Activated CD4-positive, alpha-beta T cell treated with anti-CD3 and anti-CD28 coated beads, Interleukin-2, amount 10 ng/mL, durations not matched to agents 7 days and 5 days (primary cell): ENCODE measurements at regions not wholly inside any gene's neighbourhood (a gene's known extent, or its start where the extent isn't known, plus 50 kb on each side); places are given as distances from the start of the nearest gene placed in this dataset.

ENCODE experiments used
- CTCF ChIA-PET: fragments of 350-600 bp; sonication (Branson Sonifier 250); formaldehyde crosslinking; loops from one replicate; lab custom pipeline; 2021; ENCODE audit warnings: antibody characterized with exemption; lab: Charles Lee
- POLR2A ChIA-PET: fragments of 350-600 bp; sonication (Branson Sonifier 250); formaldehyde crosslinking; loops from one replicate; lab custom pipeline; 2021; ENCODE audit warnings: antibody characterized with exemption; lab: Charles Lee
- DNase-seq: peaks from one replicate; pipeline ENCODE4 v3.0.0-alpha.2; 2020
- H3K27ac Mint-ChIP-seq: one replicate; pipeline ENCODE4 v1.8.0; 2021; ENCODE audit warnings: mild to moderate bottlenecking, moderate library complexity, mixed read lengths
- H3K27me3 Mint-ChIP-seq: one replicate; pipeline ENCODE4 v1.8.0; 2021; ENCODE audit warnings: mixed read lengths
- H3K36me3 Mint-ChIP-seq: one replicate; pipeline ENCODE4 v1.8.0; 2021; ENCODE audit warnings: low read depth, mixed read lengths
- H3K4me1 Mint-ChIP-seq: one replicate; pipeline ENCODE4 v1.8.0; 2021; ENCODE audit warnings: mixed read lengths
- H3K4me3 Mint-ChIP-seq: one replicate; pipeline ENCODE4 v1.8.0; 2021; ENCODE audit warnings: mild to moderate bottlenecking, moderate library complexity, mixed read lengths
- H3K9me3 Mint-ChIP-seq: one replicate; pipeline ENCODE4 v1.8.0; 2021; ENCODE audit warnings: mixed read lengths

DNA sequence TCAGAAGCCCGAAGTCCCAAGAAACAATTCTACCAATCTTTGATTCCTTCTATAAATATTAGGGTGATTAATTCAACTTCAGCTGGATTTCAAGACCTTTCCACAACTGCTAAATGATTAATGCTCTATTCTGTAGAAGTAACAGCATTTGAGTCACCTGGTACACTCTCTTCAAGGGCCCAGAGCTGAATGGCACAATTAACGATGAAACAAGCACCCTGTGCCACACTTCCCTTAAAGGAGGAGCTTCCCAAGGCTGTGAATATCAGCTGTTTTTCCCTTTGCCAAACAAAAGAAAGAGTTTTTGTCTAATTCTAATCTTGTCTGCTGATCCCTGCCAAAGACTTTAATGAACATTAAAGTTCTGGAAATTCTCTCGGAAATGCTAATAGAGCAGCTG lies 56.0 kb downstream of the BOD1L2 start:
- H3K36me3 Mint-ChIP-seq = no peaks in the 10 kb centered on the region
- no peaks in the 10 kb centered on the region for H3K4me1 Mint-ChIP-seq
- no peak for DNase-seq
- peaks cover 6% of the 10 kb centered on the region for H3K27me3 Mint-ChIP-seq
- H3K4me3 Mint-ChIP-seq = no peak overlapping the region
- no peak overlapping the region for H3K27ac Mint-ChIP-seq
- CTCF ChIA-PET = no interaction called here
- POLR2A ChIA-PET = no interaction called here
- no peaks in the 10 kb centered on the region for H3K9me3 Mint-ChIP-seq

DNA sequence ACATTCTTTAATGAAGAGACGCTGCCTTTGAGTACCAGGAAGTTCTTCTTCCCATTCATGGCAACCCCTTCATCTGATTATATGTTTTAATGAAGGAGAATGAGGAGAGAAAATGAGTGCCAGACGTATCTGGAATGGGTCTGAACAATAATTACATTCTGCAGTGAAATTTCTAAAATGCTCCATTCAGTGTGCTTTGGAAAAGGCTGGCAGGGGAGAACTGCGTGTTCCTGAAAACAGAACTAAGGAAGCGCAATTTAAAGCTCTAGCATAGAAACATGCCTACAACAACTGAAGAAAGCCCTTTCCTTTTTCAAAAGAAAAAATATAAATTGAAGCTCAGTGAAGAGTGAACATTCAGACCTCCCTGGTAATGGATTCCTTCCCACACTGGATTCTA lies 58.8 kb downstream of the BOD1L2 start:
- H3K27me3 Mint-ChIP-seq = peaks cover 20% of the 10 kb centered on the region
- H3K4me3 Mint-ChIP-seq = no peak overlapping the region
- ChIA-PET POLR2A (no interaction called here), CTCF (no interaction called here)
- no peaks in the 10 kb centered on the region for H3K9me3 Mint-ChIP-seq
- no peaks in the 10 kb centered on the region for H3K36me3 Mint-ChIP-seq
- DNase-seq = no peak
- H3K27ac Mint-ChIP-seq = no peak overlapping the region
- H3K4me1 Mint-ChIP-seq = peaks cover 10% of the 10 kb centered on the region

DNA sequence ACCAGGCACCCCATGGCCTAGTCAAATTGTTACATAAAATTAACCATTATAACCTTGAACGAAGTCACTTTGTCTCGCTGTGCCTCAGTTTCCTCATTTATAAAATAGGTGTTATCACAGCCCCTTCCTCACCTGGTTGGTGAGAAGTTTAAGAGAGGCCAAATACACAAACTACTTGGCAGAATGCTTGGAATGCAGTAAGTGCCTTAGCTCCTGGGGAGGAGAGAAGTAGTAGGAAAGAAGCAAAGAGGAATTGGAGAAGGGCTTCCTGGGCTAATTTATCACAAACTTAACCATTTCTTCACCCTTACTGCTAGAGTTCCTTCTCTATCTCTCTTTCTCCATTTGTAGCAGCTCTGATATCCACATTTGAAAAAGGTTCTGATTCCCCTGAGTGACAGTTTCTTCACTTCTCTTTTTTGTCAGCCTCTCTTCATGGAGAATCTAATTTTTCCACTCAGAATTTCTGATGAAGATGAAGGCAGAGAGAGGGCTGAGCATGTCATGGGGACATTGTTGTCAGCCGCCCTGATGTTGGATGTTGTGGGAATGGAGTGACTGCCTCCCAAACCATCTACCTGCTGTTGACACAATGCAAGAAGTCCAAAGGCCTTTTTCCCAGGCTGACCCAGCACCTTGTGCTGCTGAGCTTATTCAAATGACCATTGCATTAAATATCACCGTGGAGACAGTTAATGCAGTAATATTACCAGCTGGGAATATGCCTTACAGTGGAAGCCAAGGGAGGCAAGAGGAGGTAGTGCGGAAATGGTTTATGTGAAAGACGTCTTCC lies 60.4 kb downstream of the BOD1L2 start:
- ChIA-PET POLR2A (no interaction called here), CTCF (no interaction called here)
- Mint-ChIP-seq H3K27ac (no peak overlapping the region), H3K27me3 (peaks cover 30% of the 10 kb centered on the region), H3K36me3 (no peaks in the 10 kb centered on the region), H3K9me3 (no peaks in the 10 kb centered on the region), H3K4me3 (no peak overlapping the region), H3K4me1 (peaks cover 10% of the 10 kb centered on the region)
- no peak for DNase-seq

DNA sequence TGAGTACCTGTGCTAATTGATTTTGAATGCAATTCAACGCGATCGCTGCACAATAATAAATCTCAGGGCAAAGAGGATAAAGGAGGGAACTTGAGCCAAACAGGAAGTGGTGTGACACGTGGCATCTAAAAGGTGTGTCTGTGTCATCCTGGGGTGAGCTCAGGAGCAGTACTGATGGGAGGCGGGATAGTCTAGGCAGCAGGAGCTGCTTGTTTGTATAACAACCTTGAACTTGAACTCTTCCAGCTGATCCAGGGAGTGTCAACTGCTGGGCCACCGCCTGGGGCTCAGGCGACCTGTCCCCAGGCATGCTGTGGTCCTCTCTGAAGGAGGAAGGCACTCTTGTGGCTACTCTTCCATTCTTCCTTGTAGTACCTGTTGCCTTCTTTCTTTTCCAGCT lies 61.2 kb downstream of the BOD1L2 start:
- H3K4me3 Mint-ChIP-seq = no peak overlapping the region
- no peak for DNase-seq
- ChIA-PET CTCF (no interaction called here), POLR2A (no interaction called here)
- no peaks in the 10 kb centered on the region for H3K9me3 Mint-ChIP-seq
- peaks cover 30% of the 10 kb centered on the region for H3K27me3 Mint-ChIP-seq
- no peaks in the 10 kb centered on the region for H3K36me3 Mint-ChIP-seq
- H3K4me1 Mint-ChIP-seq = peaks cover 10% of the 10 kb centered on the region
- no peak overlapping the region for H3K27ac Mint-ChIP-seq

DNA sequence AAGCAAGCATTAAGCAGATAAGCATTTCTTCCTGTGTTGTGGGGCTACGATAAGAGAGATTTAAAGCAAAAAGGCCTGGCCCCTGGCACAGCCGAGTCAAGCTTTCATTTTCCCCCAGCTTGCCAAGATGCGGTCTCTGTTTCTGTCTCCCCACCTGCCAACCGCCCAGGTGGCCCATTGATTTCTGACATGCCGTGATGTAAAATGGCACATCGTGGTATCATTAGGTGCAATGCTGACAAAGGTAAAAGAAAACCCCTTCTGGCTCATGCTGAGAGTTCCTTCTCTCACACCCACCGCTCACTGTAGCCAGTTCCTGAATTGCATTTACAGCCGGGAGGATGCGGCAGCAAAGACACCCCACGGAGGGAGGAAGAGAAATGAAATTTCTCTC lies 62.8 kb downstream of the BOD1L2 start:
- CTCF ChIA-PET = no interaction called here
- POLR2A ChIA-PET = no interaction called here
- Mint-ChIP-seq H3K4me3 (peak overlapping the region; percentile 59), H3K27me3 (peaks cover 30% of the 10 kb centered on the region), H3K36me3 (no peaks in the 10 kb centered on the region), H3K9me3 (no peaks in the 10 kb centered on the region), H3K4me1 (peaks cover 10% of the 10 kb centered on the region), H3K27ac (no peak overlapping the region)
- no peak for DNase-seq

DNA sequence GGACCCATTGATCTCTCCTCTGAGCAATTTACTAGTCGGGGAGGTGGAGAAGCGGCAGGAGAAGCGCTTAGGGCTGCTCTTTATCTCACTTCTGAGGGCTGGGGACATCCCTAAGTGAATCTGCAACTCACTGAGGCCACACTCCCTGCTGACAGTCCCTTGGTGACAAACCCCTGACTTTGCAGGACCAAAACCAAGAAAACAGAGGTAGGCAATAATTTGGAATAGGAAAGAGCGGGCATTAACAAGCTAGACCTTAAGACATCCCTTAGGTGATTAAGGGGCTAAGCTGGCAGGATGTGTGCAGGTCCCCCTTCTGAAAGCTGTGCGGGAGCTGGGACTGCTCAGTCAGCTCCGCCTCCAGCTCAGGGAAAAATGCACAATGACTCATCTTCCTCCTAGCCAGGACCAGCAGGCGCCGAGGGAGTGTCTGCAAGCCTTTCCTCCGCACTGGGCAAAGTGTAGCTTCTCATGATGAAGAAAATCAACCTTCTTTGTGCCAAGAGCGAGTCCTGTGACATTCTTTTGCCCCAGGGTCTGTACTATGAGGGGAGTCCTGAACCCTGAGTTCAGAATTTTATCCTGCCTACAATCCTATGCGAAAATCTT lies 63.3 kb downstream of the BOD1L2 start:
- CTCF ChIA-PET = no interaction called here
- H3K27me3 Mint-ChIP-seq = peaks cover 28% of the 10 kb centered on the region
- H3K9me3 Mint-ChIP-seq = no peaks in the 10 kb centered on the region
- H3K36me3 Mint-ChIP-seq = no peaks in the 10 kb centered on the region
- peaks cover 10% of the 10 kb centered on the region for H3K4me1 Mint-ChIP-seq
- DNase-seq = no peak
- no peak overlapping the region for H3K27ac Mint-ChIP-seq
- H3K4me3 Mint-ChIP-seq = peak overlapping the region; percentile 59
- POLR2A ChIA-PET = no interaction called here

DNA sequence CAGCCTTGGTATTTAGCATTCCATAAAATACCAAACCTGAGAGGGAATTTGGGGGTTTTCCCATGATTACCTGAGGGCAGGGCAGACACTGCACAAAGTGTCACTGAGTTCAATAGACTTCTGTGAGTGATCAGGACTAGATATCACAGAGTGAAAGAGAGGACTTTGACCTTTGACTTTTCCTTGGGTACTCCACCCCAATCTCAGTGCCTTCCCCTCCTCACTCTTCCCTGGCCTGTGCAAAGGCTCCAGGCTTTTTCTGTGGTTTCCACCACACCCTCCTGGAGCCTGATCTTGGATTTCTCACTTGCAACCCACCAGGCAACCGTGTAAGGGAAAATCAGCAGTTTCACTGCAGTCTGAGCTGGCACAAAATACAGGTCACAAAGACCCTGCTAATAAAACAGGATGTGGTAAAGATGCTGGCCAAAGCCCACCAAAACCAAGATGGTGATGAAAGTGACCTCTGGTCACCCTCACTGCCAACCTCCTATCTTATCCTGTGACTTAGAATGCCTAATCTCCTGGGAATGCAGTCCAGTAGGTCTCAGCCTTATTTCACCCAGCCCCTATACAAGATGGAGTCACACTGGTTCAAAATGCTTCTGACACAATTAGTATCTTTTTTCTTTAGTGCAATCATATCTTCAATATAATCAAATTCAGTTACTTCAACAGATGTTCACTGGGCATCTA lies 64.0 kb downstream of the BOD1L2 start:
- Mint-ChIP-seq H3K36me3 (no peaks in the 10 kb centered on the region), H3K9me3 (no peaks in the 10 kb centered on the region), H3K4me3 (no peak overlapping the region), H3K27ac (no peak overlapping the region), H3K27me3 (peaks cover 28% of the 10 kb centered on the region), H3K4me1 (peaks cover 10% of the 10 kb centered on the region)
- no peak for DNase-seq
- CTCF ChIA-PET = no interaction called here
- POLR2A ChIA-PET = no interaction called here

DNA sequence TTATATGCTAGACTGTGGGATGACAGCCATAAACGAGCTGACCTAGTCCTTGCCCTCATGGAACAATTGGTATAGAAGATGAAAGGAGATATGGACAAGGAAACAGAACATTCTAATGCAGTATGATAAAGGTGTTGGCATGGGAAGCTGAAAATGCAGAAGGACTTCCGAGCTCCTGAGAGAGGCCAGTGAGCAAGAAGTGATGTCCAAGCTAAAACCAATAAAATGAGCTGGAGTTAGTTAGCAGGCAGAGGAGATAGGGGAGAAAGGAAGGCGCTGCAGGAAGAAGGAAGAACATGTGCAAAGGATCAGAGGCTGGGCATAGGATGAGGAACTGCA lies 64.5 kb downstream of the BOD1L2 start:
- CTCF ChIA-PET = no interaction called here
- Mint-ChIP-seq H3K27ac (no peak overlapping the region), H3K27me3 (peaks cover 29% of the 10 kb centered on the region)

DNA sequence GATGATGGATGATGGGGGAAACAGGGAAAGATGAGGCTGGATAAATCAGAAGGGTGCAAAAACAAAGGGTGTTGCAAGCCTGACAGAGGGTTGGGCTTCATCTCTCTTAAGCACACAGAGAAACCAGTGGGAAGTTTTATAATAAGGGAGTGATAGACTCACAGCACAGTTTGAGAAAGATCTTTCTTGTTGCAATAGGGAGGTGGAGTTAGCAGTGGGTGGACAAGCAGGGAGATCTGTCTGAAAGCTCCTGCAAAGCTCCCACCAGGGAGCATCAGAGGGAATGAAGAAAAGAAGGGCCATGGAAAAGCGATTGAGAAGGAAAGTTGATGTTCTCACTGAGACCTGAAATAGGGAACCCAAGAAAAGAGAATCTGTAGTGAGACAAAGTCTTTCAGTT lies 64.9 kb downstream of the BOD1L2 start:
- no peak overlapping the region for H3K4me3 Mint-ChIP-seq
- DNase-seq = no peak
- ChIA-PET CTCF (no interaction called here), POLR2A (no interaction called here)
- H3K4me1 Mint-ChIP-seq = peaks cover 10% of the 10 kb centered on the region
- no peaks in the 10 kb centered on the region for H3K36me3 Mint-ChIP-seq
- peaks cover 29% of the 10 kb centered on the region for H3K27me3 Mint-ChIP-seq
- no peaks in the 10 kb centered on the region for H3K9me3 Mint-ChIP-seq
- no peak overlapping the region for H3K27ac Mint-ChIP-seq

More for the DNA sequence above, 64.5 kb downstream of the BOD1L2 start:
- no peaks in the 10 kb centered on the region for H3K9me3 Mint-ChIP-seq
- H3K4me3 Mint-ChIP-seq = no peak overlapping the region
- H3K4me1 Mint-ChIP-seq = peaks cover 10% of the 10 kb centered on the region
- H3K36me3 Mint-ChIP-seq = no peaks in the 10 kb centered on the region
- POLR2A ChIA-PET = no interaction called here
- no peak for DNase-seq

DNA sequence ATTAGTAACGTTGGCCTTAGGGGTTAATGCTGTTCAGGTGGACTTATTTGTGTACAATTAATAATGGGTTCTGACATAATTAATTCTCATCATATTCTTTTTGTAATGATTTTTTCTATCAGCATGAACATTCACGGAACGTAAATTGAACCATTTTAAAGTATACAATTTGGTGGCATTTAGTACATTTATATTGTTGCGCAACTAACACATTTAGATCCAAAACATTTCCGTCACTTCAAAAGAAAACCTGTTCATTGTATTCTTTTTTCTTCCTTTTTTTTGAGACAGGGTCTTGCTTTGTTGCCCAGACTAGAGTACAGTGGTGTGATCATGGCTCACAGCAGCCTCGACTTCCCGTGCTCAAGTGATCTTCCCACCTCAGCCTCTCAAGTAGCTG lies 65.8 kb downstream of the BOD1L2 start:
- H3K4me3 Mint-ChIP-seq = no peak overlapping the region
- ChIA-PET POLR2A (no interaction called here), CTCF (no interaction called here)
- H3K9me3 Mint-ChIP-seq = no peaks in the 10 kb centered on the region
- no peaks in the 10 kb centered on the region for H3K36me3 Mint-ChIP-seq
- H3K27ac Mint-ChIP-seq = no peak overlapping the region
- peaks cover 10% of the 10 kb centered on the region for H3K4me1 Mint-ChIP-seq
- H3K27me3 Mint-ChIP-seq = peaks cover 27% of the 10 kb centered on the region
- no peak for DNase-seq

DNA sequence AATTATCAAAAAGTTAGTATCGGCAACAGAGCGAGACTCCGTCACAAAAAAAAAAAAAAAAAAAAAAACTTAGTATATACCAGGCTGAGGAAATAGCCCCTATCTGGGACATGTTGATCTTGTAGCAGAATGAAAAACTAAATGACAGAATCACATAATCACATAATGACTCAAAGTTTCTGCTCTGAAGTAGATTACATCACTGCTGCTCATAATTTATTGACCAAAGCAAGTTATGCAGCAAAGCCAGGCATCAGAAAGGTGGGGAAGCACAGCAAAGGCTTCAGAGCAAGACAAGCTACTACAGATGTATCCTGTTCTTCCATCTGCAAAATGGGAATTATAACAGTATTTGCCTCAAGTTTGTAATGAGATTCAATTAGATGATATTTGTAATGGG lies 68.1 kb downstream of the BOD1L2 start:
- Mint-ChIP-seq H3K4me3 (no peak overlapping the region), H3K27ac (no peak overlapping the region), H3K36me3 (no peaks in the 10 kb centered on the region), H3K9me3 (no peaks in the 10 kb centered on the region), H3K27me3 (peaks cover 15% of the 10 kb centered on the region), H3K4me1 (peaks cover 5% of the 10 kb centered on the region)
- ChIA-PET CTCF (no interaction called here), POLR2A (interaction anchor here (0.7 kb wide), 1 partner anchor 122 kb away, joined by 5 read pairs; no protein-coding TSS in a partner anchor)
- no peak for DNase-seq

DNA sequence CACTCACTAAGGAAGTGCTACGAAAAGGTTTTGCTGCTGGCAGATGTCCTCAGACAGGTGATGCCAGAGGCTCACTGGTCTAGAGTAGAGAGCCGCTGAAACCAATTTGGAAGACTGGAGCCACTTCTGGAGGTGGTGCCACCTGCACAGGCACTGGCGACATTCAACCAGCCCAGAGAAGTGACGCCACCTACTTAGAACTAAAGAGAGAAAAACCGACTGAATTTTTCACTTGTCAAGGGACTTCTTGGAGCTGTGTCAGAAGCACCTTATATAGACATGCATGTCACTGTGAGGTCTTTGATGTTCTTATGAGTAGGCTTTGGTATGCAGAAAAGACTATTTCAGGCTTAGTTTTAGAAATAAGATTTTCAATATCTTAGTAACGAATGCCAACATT lies 71.4 kb downstream of the BOD1L2 start:
- no peak overlapping the region for H3K4me3 Mint-ChIP-seq
- no peaks in the 10 kb centered on the region for H3K9me3 Mint-ChIP-seq
- H3K27me3 Mint-ChIP-seq = peaks cover 4% of the 10 kb centered on the region
- ChIA-PET POLR2A (no interaction called here), CTCF (no interaction called here)
- H3K36me3 Mint-ChIP-seq = no peaks in the 10 kb centered on the region
- no peaks in the 10 kb centered on the region for H3K4me1 Mint-ChIP-seq
- DNase-seq = no peak
- H3K27ac Mint-ChIP-seq = no peak overlapping the region

DNA sequence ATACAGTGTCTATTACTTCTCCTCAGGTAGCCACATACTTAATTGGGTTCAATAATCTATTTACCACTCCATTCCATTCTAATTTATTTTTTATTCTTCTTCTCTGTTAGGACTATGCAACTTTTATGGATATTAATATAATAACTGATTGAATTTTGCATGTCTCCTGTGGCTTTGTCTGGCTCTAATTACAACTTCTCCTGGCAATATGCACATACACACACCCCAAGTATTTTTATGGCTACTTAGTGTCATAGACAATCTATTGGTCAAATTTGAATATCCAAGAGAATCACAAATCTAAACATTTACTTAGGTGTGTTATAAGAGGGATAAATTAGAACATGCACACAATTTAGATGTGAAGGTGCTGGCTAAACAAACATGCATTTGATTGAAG lies 73.1 kb downstream of the BOD1L2 start:
- H3K4me1 Mint-ChIP-seq = no peaks in the 10 kb centered on the region
- H3K9me3 Mint-ChIP-seq = no peaks in the 10 kb centered on the region
- no peak overlapping the region for H3K27ac Mint-ChIP-seq
- ChIA-PET CTCF (no interaction called here), POLR2A (no interaction called here)
- H3K4me3 Mint-ChIP-seq = no peak overlapping the region
- H3K27me3 Mint-ChIP-seq = peaks cover 4% of the 10 kb centered on the region
- DNase-seq = no peak
- no peaks in the 10 kb centered on the region for H3K36me3 Mint-ChIP-seq
